Liver (tissue), 2 donors: ENCODE measurements at regions not wholly inside any gene's neighbourhood (a gene's known extent, or its start where the extent isn't known, plus 50 kb on each side); places are given as distances from the start of the nearest gene placed in this dataset.

Source experiments
- ATF3 ChIP-seq: IDR thresholded peaks from 2 replicates; pipeline ENCODE4 v1.6.1; 2016; ENCODE audit warnings: antibody characterized with exemption
- RXRA ChIP-seq, 2 donors: IDR thresholded peaks; 2 replicates each; pipeline ENCODE4 v1.6.1; 2017 to 2018; ENCODE audit warnings: antibody characterized with exemption in 2 of 2, mild to moderate bottlenecking in 1 of 2
- donor health status: healthy.

GRCh38 chr3:115287198-115287597, 140.1 kb upstream of the ZBTB20 start:
- TF ChIP-seq RXRA (IDR thresholded peaks at IDR 0.05) (no peak), ATF3 (no peak)
